ENCODE measurements at regions not wholly inside any gene's neighbourhood (a gene's known extent, or its start where the extent isn't known, plus 50 kb on each side); places are given as distances from the start of the nearest gene placed in this dataset.

DNA sequence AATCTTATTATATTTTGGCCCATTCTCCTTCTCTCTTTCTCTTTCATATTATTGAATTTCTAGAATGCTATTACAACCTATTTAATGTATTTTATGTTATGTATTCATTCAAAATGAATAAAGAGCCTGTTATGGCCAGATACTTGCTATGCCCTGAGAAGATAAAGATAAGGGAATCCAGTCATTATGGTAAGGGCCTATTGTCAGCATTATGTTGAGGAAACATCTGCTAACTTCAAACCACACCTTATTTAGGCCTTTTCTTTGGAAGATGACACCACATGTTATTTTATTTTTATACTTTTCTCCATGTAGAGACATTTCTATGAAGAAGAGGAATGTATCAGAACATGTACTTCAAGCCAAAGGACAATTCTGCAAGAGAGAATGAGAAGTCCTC lies 60.5 kb upstream of the MPP7 start:
- no peak for ATAC-seq
- TF ChIP-seq TCF4 (CRISPR knock-in tag; IDR thresholded peaks at IDR 0.05; ENCODE audit: borderline replicate concordance) (no peak), OSR1 (CRISPR knock-in tag; IDR thresholded peaks at IDR 0.05) (no peak), ZFP3 (CRISPR knock-in tag; IDR thresholded peaks at IDR 0.05) (no peak), ZNF70 (CRISPR knock-in tag; IDR thresholded peaks at IDR 0.05) (no peak), ZFP30 (CRISPR knock-in tag; IDR thresholded peaks at IDR 0.05) (no peak), CSDC2 (CRISPR knock-in tag; IDR thresholded peaks at IDR 0.05) (no peak), ZNF8 (CRISPR knock-in tag; IDR thresholded peaks at IDR 0.05) (no peak), ZC3H10 (CRISPR knock-in tag; IDR thresholded peaks at IDR 0.05) (no peak), ZNF565 (CRISPR knock-in tag; conservative IDR thresholded peaks at IDR 0.05; ENCODE audit: low read depth) (no peak), GLIS3 (CRISPR knock-in tag; IDR thresholded peaks at IDR 0.05) (no peak)

DNA sequence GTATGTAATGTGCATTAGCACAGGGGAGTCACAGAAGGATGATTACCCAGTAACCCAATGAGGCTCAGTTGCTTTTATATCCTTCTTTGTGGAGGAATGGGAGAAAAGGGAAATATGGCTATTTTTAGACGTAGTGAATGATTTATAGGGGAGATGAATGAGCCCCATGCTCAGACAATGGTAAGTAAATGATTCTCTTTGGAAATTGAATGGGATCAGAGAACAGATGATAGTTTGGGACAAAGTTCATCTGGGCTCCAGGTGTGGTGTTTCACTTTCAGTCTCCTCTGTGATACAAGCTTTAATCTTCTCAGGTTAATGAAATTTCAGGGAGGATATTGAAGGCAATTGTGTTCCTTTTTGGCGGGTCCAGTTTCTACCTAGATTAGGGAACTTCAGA lies 63.0 kb upstream of the MPP7 start:
- no peak for ATAC-seq
- TF ChIP-seq TCF4 (CRISPR knock-in tag; IDR thresholded peaks at IDR 0.05; ENCODE audit: borderline replicate concordance) = no peak
- TF ChIP-seq ZC3H10 (CRISPR knock-in tag; IDR thresholded peaks at IDR 0.05) = no peak

GRCh38 chr10:28366994-28367393 lies 64.1 kb upstream of the MPP7 start:
- TF ChIP-seq PPARA (CRISPR knock-in tag; IDR thresholded peaks at IDR 0.05; ENCODE audit: borderline replicate concordance) = no peak
- no peak for TF ChIP-seq ARNTL (CRISPR knock-in tag; IDR thresholded peaks at IDR 0.05; ENCODE audit: borderline replicate concordance, low read depth)
- no peak for TF ChIP-seq PATZ1 (CRISPR knock-in tag; IDR thresholded peaks at IDR 0.05; ENCODE audit: borderline replicate concordance)
- no peak for TF ChIP-seq ZNF8 (CRISPR knock-in tag; IDR thresholded peaks at IDR 0.05)
- no peak for TF ChIP-seq ESRRG (CRISPR knock-in tag; IDR thresholded peaks at IDR 0.05)
- no peak for TF ChIP-seq SNAI2 (CRISPR knock-in tag; IDR thresholded peaks at IDR 0.05)
- TF ChIP-seq CSRNP3 (CRISPR knock-in tag; IDR thresholded peaks at IDR 0.05) = no peak
- TF ChIP-seq BACH2 (CRISPR knock-in tag; IDR thresholded peaks at IDR 0.05; ENCODE audit: borderline replicate concordance) = no peak
- no peak for TF ChIP-seq ISL1 (CRISPR knock-in tag; IDR thresholded peaks at IDR 0.05)
- TF ChIP-seq TCF4 (CRISPR knock-in tag; IDR thresholded peaks at IDR 0.05; ENCODE audit: borderline replicate concordance) = no peak
- ATAC-seq = no peak

DNA sequence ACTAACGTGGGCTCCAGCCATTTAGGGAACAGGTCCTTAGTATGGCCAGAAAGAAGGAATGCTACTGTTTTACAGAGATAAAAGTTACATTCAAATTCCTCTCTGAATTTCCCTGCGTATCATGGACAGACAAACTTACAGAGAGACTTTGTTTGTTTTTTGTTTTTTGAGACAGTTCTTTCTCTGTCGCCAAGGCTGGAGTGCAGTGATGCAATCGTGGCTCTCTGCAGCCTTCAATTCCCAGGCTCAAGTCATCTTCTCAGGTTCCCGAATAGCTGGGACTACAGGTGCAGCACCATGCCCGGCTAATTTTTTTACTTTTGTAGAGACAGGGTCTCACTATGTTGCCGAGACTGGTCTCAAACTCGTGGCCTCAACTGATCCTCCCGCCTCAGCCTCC lies 64.5 kb upstream of the MPP7 start:
- no peak for ATAC-seq
- TF ChIP-seq CSDC2 (CRISPR knock-in tag; IDR thresholded peaks at IDR 0.05) = no peak
- no peak for TF ChIP-seq OSR1 (CRISPR knock-in tag; IDR thresholded peaks at IDR 0.05)
- no peak for TF ChIP-seq ZNF565 (CRISPR knock-in tag; conservative IDR thresholded peaks at IDR 0.05; ENCODE audit: low read depth)
- TF ChIP-seq ZFP30 (CRISPR knock-in tag; IDR thresholded peaks at IDR 0.05) = no peak
- TF ChIP-seq, protein P1, sequence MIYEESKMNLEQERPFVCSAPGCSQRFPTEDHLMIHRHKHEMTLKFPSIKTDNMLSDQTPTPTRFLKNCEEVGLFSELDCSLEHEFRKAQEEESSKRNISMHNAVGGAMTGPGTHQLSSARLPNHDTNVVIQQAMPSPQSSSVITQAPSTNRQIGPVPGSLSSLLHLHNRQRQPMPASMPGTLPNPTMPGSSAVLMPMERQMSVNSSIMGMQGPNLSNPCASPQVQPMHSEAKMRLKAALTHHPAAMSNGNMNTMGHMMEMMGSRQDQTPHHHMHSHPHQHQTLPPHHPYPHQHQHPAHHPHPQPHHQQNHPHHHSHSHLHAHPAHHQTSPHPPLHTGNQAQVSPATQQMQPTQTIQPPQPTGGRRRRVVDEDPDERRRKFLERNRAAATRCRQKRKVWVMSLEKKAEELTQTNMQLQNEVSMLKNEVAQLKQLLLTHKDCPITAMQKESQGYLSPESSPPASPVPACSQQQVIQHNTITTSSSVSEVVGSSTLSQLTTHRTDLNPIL (CRISPR knock-in tag; IDR thresholded peaks at IDR 0.05; ENCODE audit: low read depth) = no peak
- TF ChIP-seq TOX (CRISPR knock-in tag; IDR thresholded peaks at IDR 0.05; ENCODE audit: borderline replicate concordance) = no peak
- no peak for TF ChIP-seq POU6F1 (CRISPR knock-in tag; IDR thresholded peaks at IDR 0.05; ENCODE audit: borderline replicate concordance, low read depth)
- TF ChIP-seq, protein P2, sequence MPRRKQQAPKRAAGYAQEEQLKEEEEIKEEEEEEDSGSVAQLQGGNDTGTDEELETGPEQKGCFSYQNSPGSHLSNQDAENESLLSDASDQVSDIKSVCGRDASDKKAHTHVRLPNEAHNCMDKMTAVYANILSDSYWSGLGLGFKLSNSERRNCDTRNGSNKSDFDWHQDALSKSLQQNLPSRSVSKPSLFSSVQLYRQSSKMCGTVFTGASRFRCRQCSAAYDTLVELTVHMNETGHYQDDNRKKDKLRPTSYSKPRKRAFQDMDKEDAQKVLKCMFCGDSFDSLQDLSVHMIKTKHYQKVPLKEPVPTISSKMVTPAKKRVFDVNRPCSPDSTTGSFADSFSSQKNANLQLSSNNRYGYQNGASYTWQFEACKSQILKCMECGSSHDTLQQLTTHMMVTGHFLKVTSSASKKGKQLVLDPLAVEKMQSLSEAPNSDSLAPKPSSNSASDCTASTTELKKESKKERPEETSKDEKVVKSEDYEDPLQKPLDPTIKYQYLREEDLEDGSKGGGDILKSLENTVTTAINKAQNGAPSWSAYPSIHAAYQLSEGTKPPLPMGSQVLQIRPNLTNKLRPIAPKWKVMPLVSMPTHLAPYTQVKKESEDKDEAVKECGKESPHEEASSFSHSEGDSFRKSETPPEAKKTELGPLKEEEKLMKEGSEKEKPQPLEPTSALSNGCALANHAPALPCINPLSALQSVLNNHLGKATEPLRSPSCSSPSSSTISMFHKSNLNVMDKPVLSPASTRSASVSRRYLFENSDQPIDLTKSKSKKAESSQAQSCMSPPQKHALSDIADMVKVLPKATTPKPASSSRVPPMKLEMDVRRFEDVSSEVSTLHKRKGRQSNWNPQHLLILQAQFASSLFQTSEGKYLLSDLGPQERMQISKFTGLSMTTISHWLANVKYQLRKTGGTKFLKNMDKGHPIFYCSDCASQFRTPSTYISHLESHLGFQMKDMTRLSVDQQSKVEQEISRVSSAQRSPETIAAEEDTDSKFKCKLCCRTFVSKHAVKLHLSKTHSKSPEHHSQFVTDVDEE (CRISPR knock-in tag; IDR thresholded peaks at IDR 0.05) = no peak
- TF ChIP-seq BACH2 (CRISPR knock-in tag; IDR thresholded peaks at IDR 0.05; ENCODE audit: borderline replicate concordance) = no peak
- no peak for TF ChIP-seq SNAI2 (CRISPR knock-in tag; IDR thresholded peaks at IDR 0.05)
- TF ChIP-seq ZFP3 (CRISPR knock-in tag; IDR thresholded peaks at IDR 0.05) = no peak
- no peak for TF ChIP-seq ESRRG (CRISPR knock-in tag; IDR thresholded peaks at IDR 0.05)
- TF ChIP-seq PPARA (CRISPR knock-in tag; IDR thresholded peaks at IDR 0.05; ENCODE audit: borderline replicate concordance) = no peak
